GM23338 (cell line): ENCODE measurements at regions not wholly inside any gene's neighbourhood (a gene's known extent, or its start where the extent isn't known, plus 50 kb on each side); places are given as distances from the start of the nearest gene placed in this dataset.

ENCODE experiments used
- CREB1 ChIP-seq: fragments of 250-450 bp; sonication (Bioruptor Pico); IDR thresholded peaks from 2 replicates; pipeline ENCODE4 v1.5.0; 2020; ENCODE audit warnings: low read depth, mild to moderate bottlenecking, moderate library complexity
- EZH2 ChIP-seq: fragments of 200-600 bp; sonication (generic); IDR thresholded peaks from one replicate; pipeline ENCODE4 v1.8.0; 2017; ENCODE audit warnings: antibody characterized with exemption, mild to moderate bottlenecking, low read depth; ENCODE audit not compliant: unreplicated experiment
- JUNB ChIP-seq: IDR thresholded peaks from one replicate; pipeline ENCODE4 v1.6.1; 2016; ENCODE audit warnings: antibody characterized with exemption; ENCODE audit not compliant: unreplicated experiment
- STAT1 ChIP-seq: IDR thresholded peaks from one replicate; pipeline ENCODE4 v1.6.1; 2016; ENCODE audit warnings: antibody characterized with exemption; ENCODE audit not compliant: unreplicated experiment
- ZNF331 ChIP-seq: fragments of 250-450 bp; sonication (Bioruptor Pico); IDR thresholded peaks from 2 replicates; pipeline ENCODE4 v1.5.0; 2020; ENCODE audit warnings: low read depth, mild to moderate bottlenecking, moderate library complexity
- TF ChIP-seq, protein P1 (sequence below): fragments of 250-450 bp; sonication (Bioruptor Pico); IDR thresholded peaks from 2 replicates; pipeline ENCODE4 v1.5.0; 2020; ENCODE audit warnings: mild to moderate bottlenecking, moderate library complexity
- TF ChIP-seq, protein P2 (sequence below): IDR thresholded peaks from one replicate; pipeline ENCODE4 v1.6.1; 2018; ENCODE audit warnings: antibody characterized with exemption; ENCODE audit not compliant: unreplicated experiment

DNA sequence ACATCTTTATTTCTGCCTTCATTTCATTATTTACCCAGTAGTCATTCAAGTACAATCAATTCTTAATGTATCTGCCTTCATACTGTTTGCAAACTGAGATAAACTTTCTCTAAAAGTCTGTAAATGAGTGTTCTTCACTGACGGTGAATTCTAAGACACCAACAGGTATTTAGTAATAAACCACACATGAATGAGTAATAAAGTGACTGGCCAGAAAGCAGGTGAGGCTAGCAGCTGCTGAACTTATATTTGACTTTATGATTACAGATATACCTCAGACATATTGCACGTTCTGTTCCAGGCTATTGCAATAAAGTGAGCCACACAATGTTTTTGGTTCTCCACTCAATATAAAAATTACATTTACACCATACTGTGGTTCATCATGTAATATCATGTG is 1894.0 kb upstream of the RAG2 start (continued):
- TF ChIP-seq, protein P1, sequence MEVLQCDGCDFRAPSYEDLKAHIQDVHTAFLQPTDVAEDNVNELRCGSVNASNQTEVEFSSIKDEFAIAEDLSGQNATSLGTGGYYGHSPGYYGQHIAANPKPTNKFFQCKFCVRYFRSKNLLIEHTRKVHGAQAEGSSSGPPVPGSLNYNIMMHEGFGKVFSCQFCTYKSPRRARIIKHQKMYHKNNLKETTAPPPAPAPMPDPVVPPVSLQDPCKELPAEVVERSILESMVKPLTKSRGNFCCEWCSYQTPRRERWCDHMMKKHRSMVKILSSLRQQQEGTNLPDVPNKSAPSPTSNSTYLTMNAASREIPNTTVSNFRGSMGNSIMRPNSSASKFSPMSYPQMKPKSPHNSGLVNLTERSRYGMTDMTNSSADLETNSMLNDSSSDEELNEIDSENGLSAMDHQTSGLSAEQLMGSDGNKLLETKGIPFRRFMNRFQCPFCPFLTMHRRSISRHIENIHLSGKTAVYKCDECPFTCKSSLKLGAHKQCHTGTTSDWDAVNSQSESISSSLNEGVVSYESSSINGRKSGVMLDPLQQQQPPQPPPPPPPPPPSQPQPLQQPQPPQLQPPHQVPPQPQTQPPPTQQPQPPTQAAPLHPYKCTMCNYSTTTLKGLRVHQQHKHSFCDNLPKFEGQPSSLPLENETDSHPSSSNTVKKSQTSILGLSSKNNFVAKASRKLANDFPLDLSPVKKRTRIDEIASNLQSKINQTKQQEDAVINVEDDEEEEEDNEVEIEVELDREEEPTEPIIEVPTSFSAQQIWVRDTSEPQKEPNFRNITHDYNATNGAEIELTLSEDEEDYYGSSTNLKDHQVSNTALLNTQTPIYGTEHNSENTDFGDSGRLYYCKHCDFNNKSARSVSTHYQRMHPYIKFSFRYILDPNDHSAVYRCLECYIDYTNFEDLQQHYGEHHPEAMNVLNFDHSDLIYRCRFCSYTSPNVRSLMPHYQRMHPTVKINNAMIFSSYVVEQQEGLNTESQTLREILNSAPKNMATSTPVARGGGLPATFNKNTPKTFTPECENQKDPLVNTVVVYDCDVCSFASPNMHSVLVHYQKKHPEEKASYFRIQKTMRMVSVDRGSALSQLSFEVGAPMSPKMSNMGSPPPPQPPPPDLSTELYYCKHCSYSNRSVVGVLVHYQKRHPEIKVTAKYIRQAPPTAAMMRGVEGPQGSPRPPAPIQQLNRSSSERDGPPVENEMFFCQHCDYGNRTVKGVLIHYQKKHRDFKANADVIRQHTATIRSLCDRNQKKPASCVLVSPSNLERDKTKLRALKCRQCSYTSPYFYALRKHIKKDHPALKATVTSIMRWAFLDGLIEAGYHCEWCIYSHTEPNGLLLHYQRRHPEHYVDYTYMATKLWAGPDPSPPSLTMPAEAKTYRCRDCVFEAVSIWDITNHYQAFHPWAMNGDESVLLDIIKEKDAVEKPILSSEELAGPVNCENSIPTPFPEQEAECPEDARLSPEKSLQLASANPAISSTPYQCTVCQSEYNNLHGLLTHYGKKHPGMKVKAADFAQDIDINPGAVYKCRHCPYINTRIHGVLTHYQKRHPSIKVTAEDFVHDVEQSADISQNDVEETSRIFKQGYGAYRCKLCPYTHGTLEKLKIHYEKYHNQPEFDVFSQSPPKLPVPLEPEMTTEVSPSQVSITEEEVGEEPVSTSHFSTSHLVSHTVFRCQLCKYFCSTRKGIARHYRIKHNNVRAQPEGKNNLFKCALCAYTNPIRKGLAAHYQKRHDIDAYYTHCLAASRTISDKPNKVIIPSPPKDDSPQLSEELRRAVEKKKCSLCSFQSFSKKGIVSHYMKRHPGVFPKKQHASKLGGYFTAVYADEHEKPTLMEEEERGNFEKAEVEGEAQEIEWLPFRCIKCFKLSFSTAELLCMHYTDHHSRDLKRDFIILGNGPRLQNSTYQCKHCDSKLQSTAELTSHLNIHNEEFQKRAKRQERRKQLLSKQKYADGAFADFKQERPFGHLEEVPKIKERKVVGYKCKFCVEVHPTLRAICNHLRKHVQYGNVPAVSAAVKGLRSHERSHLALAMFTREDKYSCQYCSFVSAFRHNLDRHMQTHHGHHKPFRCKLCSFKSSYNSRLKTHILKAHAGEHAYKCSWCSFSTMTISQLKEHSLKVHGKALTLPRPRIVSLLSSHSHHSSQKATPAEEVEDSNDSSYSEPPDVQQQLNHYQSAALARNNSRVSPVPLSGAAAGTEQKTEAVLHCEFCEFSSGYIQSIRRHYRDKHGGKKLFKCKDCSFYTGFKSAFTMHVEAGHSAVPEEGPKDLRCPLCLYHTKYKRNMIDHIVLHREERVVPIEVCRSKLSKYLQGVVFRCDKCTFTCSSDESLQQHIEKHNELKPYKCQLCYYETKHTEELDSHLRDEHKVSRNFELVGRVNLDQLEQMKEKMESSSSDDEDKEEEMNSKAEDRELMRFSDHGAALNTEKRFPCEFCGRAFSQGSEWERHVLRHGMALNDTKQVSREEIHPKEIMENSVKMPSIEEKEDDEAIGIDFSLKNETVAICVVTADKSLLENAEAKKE (CRISPR knock-in tag) = no peak
- TF ChIP-seq JUNB = no peak
- no peak for TF ChIP-seq EZH2
- TF ChIP-seq ZNF331 (CRISPR knock-in tag) = no peak
- no peak for TF ChIP-seq CREB1
- TF ChIP-seq STAT1 = no peak
- TF ChIP-seq, protein P2, sequence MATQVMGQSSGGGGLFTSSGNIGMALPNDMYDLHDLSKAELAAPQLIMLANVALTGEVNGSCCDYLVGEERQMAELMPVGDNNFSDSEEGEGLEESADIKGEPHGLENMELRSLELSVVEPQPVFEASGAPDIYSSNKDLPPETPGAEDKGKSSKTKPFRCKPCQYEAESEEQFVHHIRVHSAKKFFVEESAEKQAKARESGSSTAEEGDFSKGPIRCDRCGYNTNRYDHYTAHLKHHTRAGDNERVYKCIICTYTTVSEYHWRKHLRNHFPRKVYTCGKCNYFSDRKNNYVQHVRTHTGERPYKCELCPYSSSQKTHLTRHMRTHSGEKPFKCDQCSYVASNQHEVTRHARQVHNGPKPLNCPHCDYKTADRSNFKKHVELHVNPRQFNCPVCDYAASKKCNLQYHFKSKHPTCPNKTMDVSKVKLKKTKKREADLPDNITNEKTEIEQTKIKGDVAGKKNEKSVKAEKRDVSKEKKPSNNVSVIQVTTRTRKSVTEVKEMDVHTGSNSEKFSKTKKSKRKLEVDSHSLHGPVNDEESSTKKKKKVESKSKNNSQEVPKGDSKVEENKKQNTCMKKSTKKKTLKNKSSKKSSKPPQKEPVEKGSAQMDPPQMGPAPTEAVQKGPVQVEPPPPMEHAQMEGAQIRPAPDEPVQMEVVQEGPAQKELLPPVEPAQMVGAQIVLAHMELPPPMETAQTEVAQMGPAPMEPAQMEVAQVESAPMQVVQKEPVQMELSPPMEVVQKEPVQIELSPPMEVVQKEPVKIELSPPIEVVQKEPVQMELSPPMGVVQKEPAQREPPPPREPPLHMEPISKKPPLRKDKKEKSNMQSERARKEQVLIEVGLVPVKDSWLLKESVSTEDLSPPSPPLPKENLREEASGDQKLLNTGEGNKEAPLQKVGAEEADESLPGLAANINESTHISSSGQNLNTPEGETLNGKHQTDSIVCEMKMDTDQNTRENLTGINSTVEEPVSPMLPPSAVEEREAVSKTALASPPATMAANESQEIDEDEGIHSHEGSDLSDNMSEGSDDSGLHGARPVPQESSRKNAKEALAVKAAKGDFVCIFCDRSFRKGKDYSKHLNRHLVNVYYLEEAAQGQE = no peak
